A673 (cell line): ENCODE measurements at regions not wholly inside any gene's neighbourhood (a gene's known extent, or its start where the extent isn't known, plus 50 kb on each side); places are given as distances from the start of the nearest gene placed in this dataset.

ENCODE experiments used
- CTCF ChIP-seq: fragments of 300-800, 200-600 bp; sonication (generic); conservative IDR thresholded peaks from 2 replicates; pipeline ENCODE4 v1.5.1; 2017; ENCODE audit warnings: low read depth, mild to moderate bottlenecking, antibody characterized with exemption, low read length, moderate library complexity, mixed read lengths
- EZH2 ChIP-seq: fragments of 200-600 bp; sonication (generic); IDR thresholded peaks from 2 replicates; pipeline ENCODE4 v1.6.1; 2017; ENCODE audit warnings: borderline replicate concordance, low read depth, mild to moderate bottlenecking, mixed read lengths, antibody characterized with exemption, low read length; ENCODE audit not compliant: poor library complexity, severe bottlenecking

DNA sequence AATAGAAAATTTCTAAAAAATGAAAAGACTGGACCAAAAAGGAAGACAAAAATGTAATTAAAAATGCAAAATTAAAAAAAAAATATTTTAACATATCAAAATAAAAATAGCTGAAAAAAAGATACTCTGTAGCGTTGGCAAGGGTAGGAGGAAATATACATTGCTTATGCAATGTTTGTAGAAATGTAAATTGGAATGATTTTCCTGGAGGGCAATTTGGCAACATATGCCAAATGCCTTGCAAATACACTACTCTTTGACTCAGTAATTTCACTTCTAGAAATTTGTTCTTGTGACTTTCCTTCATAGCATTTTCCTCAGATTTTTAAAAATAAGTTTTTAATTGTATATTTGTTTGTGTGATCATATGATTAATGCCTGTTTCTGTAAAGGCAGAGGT, 296.6 kb downstream of the ZNF621 start:
- TF ChIP-seq CTCF (no peak), EZH2 (no peak)
